Endothelial cell (in vitro differentiated cells): ENCODE measurements at regions not wholly inside any gene's neighbourhood (a gene's known extent, or its start where the extent isn't known, plus 50 kb on each side); places are given as distances from the start of the nearest gene placed in this dataset.
"Not testable (repeated sequence)": the region's sequence is repeated elsewhere in the genome, so short reads cannot be mapped to it uniquely, and the experiment has no call there.

Experiments used
- DNase-seq: peaks from one replicate; pipeline ENCODE4 v3.0.0; 2021; ENCODE audit warnings: low spot score
- H3K27ac Mint-ChIP-seq: one replicate; pipeline ENCODE4 v1.8.0; 2021; ENCODE audit warnings: mixed read lengths, inconsistent platforms; ENCODE audit not compliant: unreplicated experiment
- H3K27me3 Mint-ChIP-seq: one replicate; pipeline ENCODE4 v1.8.0; 2021; ENCODE audit warnings: mild to moderate bottlenecking, moderate library complexity, mixed read lengths, inconsistent platforms; ENCODE audit not compliant: unreplicated experiment
- H3K36me3 Mint-ChIP-seq: one replicate; pipeline ENCODE4 v1.8.0; 2021; ENCODE audit warnings: mild to moderate bottlenecking, low read depth, mixed read lengths, inconsistent platforms; ENCODE audit not compliant: unreplicated experiment
- H3K4me1 Mint-ChIP-seq: one replicate; pipeline ENCODE4 v1.8.0; 2021; ENCODE audit warnings: mild to moderate bottlenecking, mixed read lengths, inconsistent platforms; ENCODE audit not compliant: unreplicated experiment
- H3K4me3 Mint-ChIP-seq: one replicate; pipeline ENCODE4 v1.8.0; 2021; ENCODE audit warnings: mild to moderate bottlenecking, mixed read lengths, inconsistent platforms; ENCODE audit not compliant: unreplicated experiment
- H3K9me3 Mint-ChIP-seq: one replicate; pipeline ENCODE4 v1.8.0; 2021; ENCODE audit warnings: mixed read lengths, inconsistent platforms; ENCODE audit not compliant: unreplicated experiment
- CTCF ChIP-seq: fragments of 200-600 bp; sonication (generic); IDR thresholded peaks from one replicate; pipeline ENCODE4 v1.5.0; 2021; ENCODE audit warnings: antibody characterized with exemption; ENCODE audit not compliant: unreplicated experiment

- Mint-ChIP-seq H3K36me3 (no peaks in the 10 kb centered on the region), H3K9me3 (no peaks in the 10 kb centered on the region), H3K27me3 (no peaks in the 10 kb centered on the region), H3K4me1 (no peaks in the 10 kb centered on the region), H3K27ac (no peak overlapping the region), H3K4me3 (no peak overlapping the region)
- DNase-seq = no peak
- TF ChIP-seq CTCF = peak; percentile 17
Measured at GRCh38 chr6:169121013-169121412, 132.6 kb downstream of the THBS2 start.

GRCh38 chr6:169119669-169120068 lies 134.0 kb downstream of the THBS2 start:
- no peak overlapping the region for H3K27ac Mint-ChIP-seq
- no peaks in the 10 kb centered on the region for H3K4me1 Mint-ChIP-seq
- no peaks in the 10 kb centered on the region for H3K36me3 Mint-ChIP-seq
- no peak for DNase-seq
- TF ChIP-seq CTCF = no peak
- no peak overlapping the region for H3K4me3 Mint-ChIP-seq
- H3K27me3 Mint-ChIP-seq = peaks cover 2% of the 10 kb centered on the region
- no peaks in the 10 kb centered on the region for H3K9me3 Mint-ChIP-seq

GRCh38 chr6:169118346-169118830 lies 135.3 kb downstream of the THBS2 start:
- TF ChIP-seq CTCF = no peak
- H3K9me3 Mint-ChIP-seq = no peaks in the 10 kb centered on the region
- peaks cover 2% of the 10 kb centered on the region for H3K27me3 Mint-ChIP-seq
- no peaks in the 10 kb centered on the region for H3K36me3 Mint-ChIP-seq
- H3K27ac Mint-ChIP-seq = no peak overlapping the region
- H3K4me3 Mint-ChIP-seq = no peak overlapping the region
- no peaks in the 10 kb centered on the region for H3K4me1 Mint-ChIP-seq
- no peak for DNase-seq

- DNase-seq = no peak
- Mint-ChIP-seq H3K4me3 (no peak overlapping the region), H3K9me3 (no peaks in the 10 kb centered on the region), H3K4me1 (no peaks in the 10 kb centered on the region), H3K36me3 (no peaks in the 10 kb centered on the region), H3K27ac (no peak overlapping the region), H3K27me3 (peaks cover 2% of the 10 kb centered on the region)
- TF ChIP-seq CTCF = no peak
Measured at GRCh38 chr6:169117663-169118062, 136.0 kb downstream of the THBS2 start.

- no peak overlapping the region for H3K4me3 Mint-ChIP-seq
- no peak overlapping the region for H3K27ac Mint-ChIP-seq
- no peaks in the 10 kb centered on the region for H3K9me3 Mint-ChIP-seq
- no peak for DNase-seq
- H3K27me3 Mint-ChIP-seq = peaks cover 2% of the 10 kb centered on the region
- H3K4me1 Mint-ChIP-seq = no peaks in the 10 kb centered on the region
- H3K36me3 Mint-ChIP-seq = no peaks in the 10 kb centered on the region
- TF ChIP-seq CTCF = no peak
Measured at GRCh38 chr6:169115632-169116031, 138.0 kb downstream of the THBS2 start.

GRCh38 chr6:169114632-169115031 lies 139.0 kb downstream of the THBS2 start:
- H3K9me3 Mint-ChIP-seq, H3K4me3 Mint-ChIP-seq, H3K27me3 Mint-ChIP-seq, DNase-seq, H3K36me3 Mint-ChIP-seq, H3K4me1 Mint-ChIP-seq, H3K27ac Mint-ChIP-seq: not testable (repeated sequence)
